Hypothalamus (tissue), 51 donors: ENCODE measurements at regions not wholly inside any gene's neighbourhood (a gene's known extent, or its start where the extent isn't known, plus 50 kb on each side); places are given as distances from the start of the nearest gene placed in this dataset.

ENCODE experiments used
- DNase-seq, 51 donors: peaks; one replicate each; lab custom pipeline; 2025; lab: John Stamatoyannopoulos, UW

DNA sequence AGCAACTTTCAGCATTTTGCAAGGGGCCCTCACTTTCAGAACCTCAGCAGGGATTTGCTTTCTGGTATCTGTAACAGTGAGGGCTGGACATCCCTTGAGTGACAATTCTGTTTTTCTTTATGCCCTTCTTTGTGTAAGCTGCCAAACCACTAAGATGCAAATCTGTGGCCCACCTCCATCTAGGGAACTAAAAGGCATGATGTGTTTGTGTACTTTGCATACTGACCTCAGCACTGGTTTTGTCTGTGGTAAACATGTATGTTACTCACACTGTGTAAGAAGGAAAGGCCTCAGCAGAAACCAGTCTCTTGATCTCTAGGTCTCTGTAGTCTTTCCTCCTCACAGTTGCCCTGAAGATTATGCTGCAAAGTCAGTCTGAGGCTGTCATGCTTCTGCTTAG lies 396.6 kb upstream of the DYNLRB2 start:
- DNase-seq, result no peak

DNA sequence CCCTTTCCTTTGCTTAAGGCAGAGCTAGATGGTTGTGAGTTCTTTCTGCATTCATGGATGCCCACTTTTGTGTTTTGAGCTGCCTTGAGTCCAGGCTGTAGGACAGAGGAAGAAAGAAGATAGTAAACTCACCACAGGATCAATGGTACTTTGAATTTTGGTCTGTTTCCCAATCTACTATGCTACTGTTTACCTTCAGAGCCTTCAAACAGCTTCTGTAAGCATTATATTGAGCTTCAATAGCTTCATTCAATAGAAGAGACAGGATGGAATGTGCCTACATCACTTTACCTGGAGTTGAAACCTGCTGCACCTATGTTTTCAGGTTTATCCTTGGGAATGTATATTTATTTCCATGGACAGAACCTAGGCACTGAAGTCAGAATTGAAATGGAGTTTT lies 397.9 kb upstream of the DYNLRB2 start:
- DNase-seq, result no peak

DNA sequence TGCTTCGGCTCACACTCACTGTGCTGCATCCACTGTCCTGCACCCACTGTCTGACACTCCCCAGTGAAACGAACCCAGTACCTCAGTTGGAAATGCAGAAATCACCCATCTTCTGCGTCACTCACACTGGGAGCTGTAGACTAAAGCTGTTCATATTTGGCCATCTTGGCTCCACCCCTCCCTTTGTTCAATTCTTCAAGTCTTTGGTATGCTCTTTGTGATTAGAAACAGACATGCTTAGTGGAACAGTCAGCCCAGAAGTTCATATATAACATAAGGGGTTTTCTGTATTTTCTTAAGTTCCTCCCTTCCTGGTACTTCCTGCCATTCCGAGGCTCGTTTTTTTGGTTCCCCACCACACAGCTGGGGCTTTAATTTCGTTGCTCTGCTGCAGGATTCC lies 398.5 kb upstream of the DYNLRB2 start:
- DNase-seq, result no peak

DNA sequence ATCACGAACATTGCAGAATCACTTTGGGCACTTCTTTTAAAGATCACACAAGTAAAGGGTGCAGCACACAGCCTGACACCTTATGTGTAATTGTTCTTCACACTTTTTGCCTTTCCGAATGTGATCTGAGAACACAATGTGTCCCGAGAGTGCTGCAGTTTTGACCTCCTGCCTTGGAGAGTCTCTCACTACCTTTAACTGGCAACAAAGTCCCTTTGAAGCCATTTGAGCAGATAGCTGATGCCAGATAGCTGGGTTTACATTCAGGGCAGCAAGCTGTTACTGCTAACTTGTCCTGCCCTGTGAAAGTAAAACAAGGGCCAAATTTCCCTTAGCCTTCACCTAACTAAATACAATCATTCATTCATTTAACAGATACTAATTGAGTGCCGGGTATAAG lies 411.0 kb upstream of the DYNLRB2 start:
- DNase-seq, result no peak

DNA sequence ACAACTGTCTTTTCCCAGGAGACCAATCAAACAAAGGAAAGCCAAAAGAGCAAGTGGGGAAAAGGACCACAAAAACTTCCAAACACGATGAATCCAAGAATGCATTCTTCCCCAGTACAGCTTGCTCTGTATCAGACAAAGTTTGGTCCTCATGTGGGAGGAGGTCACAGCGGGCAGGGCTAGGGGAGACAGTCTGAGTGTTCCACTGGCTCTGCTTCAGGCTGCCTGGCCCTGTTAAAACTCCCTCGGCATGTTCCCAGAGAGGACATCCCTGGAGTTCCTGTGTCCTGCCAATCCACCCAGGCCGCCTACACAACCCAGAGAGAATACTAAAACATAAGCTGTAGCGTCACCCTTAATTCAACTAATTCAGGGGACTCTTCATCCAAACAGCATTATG lies 415.1 kb upstream of the DYNLRB2 start:
- DNase-seq, result no peak

DNA sequence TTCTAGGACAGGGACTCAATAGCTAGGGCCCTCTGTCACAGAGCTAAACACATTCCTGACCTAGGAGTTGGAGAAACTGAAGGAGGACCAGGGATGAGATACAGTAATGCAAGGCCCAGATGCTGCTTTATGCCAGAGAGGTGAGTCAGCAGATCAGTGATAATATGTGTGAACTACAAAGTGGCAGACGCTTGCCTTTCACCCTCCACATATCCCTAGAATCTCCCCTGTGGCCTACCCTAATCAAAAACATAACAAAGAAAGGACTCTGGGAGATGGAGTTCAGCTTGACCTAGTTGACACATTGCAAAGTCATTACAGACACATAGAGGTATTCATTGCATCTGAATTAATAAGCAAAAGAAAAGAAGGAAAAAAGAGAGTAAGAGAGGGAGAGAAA lies 417.6 kb upstream of the DYNLRB2 start:
- DNase-seq, result no peak

DNA sequence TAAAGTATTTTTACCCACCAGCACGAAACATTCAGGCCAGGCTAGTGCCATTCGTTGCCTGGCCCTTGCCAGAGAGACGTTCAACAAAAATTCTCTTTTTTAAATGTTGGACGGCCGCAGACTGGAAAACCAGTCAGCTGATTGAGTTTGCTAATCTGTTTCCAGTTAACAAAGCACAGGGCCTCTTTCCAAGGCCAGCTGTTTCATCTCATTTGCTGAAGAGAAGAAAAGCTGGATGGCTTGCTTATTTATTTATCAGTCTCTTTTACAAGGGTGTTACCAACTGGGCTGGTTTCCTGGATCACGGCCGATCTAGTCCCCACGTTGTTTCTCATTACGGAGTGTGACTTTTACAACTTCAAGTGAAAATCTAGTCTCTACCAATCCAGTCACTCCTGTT lies 418.7 kb upstream of the DYNLRB2 start:
- DNase-seq, result peak in 3 of 51 donors; percentile 1 to 10 (median 1)

DNA sequence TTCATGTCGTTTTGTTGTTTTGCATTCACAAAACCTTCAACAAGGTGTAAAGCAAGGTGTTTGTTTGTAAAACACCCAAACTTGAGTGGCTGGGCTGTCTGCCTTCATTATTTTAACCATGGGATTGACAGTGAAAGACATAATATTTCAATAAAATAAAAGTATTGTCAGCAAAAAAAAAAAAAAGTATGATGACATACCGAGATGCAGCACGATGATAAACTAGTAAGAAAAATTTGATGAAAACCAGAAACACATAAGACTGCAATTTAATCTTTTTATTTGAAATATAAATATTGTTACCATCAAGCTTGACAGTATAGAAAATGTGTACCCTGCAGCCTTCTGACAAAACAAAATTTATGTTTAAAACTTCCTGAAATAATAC lies 419.3 kb upstream of the DYNLRB2 start:
- DNase-seq, result no peak

DNA sequence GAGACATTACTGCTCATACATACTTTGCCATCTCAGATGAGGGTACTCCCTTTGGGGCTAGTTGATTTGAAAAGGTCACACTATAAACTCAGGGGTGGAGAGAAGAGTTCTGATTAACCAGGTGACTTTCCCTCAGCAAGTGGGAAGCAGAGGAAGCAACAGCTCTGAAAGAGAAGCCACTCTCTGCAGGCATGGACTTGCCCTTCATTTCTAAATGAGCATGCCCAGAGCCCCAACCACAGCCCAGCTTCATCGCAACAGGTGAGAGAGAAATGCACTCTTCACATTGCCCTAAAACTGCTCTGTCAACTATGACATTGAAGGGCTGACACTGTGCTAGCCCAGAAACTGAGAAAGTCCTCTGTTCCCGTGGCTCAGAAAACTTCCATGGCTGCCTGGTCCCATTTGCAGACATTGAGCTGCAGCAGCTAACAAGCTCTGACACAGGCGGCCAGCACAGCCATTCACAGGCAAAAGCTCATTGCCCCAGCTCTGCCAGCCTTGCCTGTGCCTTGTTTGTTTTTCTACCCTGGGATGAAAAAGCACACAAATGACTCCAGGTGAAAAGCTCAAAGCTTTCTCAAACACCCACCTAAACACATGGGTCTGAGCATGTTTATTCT lies 419.8 kb upstream of the DYNLRB2 start:
- peak in 2 of 51 donors; percentile 2 to 5 for DNase-seq

DNA sequence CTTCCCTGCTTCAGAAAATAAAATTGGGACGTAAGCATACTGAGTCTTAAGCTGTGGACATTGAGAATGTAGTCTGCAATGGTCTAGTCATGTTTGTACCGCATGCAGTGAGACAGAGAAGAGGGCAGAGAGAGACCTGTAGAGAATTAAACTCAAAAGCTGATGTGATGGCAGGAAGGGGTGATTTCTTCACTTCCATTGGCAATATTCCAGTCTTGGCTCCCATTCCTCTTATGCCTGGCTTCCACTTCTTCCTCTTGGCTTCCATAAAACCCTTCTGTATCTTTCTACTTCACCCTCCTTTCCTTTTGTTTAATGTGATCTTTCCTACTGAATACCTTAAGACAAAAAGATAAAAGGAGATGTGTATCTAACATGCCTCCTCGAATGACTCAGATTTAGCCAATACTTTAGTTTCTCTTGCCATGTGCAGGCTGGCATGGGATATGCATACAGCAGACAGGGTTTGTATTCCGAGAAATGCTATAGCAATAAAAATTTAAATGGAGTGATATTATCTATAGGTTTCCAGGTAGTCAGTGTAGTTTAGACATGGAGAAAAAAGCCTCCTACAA lies 423.1 kb upstream of the DYNLRB2 start:
- DNase-seq, result no peak

DNA sequence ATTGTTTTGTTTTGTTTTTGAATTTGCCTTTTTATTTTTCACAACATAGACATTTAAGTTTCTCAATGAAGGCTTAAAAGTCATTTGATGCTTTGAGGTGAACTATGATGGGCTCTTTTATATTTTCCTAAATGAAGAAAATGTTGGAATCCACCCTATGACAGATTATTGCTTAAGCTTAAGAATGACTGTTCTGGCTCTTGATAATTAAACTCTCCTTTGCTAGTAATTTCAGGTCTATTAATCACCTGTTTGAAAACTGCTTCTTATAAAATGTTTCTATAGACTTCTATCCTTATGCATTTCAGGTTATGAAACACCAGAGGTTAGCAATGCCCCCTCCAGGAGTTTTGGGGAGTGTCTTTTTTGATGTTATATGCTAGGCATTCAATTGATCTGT lies 424.1 kb upstream of the DYNLRB2 start:
- DNase-seq, result no peak

DNA sequence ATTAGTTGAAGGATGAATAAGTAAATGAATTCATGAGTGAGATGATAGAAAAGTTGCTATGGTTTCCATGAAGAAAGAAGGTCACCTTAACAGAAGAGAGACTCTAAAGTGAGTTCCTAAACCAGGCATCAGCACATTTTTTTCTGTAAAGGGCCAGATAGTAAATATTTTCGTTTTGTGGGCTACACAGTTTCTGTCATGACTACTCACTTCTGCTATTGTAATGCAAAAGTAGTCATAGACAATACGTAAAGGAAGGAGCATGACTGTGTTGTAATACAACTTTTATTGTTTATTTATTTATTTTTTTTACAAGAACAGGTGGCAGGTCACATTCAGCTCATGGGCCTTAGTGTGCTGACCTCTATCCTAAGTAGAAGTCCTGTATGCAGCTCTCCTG lies 426.1 kb upstream of the DYNLRB2 start:
- DNase-seq, result no peak

DNA sequence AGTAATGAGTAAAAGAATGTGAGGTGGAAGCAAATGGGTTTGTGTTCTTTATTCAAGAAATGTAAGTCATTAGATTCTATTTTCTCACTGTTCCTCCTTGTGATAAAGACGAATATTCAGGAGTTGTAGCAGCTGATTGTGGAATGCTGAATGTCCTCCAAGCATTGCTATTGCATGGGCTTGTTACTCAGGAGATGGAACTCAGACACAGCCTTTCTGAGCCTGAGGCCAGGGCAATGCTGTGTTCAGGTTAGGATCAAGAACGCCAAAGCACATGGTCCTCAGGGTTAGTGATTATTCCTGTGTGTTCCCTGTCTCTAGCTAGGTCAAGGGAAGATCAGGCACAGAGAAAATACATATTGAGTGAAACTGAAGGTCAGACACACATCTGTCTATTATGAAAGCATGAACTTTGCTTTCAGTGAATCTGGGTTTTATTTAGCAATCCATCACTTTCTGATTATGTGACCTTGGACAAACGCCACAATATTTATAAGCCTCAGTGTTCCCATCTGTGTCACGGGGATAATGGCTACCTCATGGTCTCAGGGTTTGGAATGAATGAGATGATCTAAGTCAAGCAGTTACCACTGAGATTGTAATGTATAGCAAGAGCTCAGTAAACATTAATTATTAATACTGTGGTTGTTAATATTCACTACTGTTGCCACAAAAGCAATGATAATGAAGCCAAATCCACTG lies 426.8 kb upstream of the DYNLRB2 start:
- DNase-seq, result no peak

DNA sequence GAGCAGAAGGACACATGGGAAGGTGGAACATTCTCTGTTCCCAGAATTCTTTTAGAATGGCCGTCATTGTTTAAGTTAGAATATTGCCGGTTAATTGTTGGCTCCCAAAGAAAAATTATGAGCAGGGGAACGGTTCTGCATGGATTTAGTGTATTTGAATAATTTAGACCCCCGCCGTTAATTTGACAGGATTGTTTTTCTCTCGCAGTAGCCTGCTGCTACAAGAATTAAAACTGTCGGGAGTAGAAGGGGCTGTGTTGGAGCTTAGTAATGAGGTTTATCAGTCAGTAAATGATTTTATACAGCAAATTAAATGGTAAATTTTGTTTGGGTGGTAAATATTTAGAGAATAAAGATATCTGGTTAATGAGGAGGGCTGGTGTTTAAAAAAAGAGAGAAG lies 431.2 kb upstream of the DYNLRB2 start:
- DNase-seq, result no peak

DNA sequence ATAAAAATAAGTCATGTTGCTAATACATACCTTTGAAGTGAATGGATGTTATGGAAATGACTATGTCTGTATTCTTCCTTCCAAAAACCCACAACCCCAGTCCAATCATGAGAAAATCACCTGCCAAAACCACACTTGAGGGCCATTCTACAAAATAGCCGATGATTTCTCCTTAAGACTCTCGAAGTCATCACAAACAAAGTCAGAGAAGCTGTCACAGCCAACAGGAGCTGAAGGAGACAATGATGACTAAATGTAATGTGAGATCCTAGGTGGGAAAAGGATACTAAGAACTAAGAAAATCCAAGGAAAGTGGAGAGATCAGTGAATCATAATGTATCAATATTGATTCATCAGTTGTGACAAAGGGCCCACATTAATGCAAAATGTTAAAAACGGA lies 432.9 kb upstream of the DYNLRB2 start:
- no peak for DNase-seq

DNA sequence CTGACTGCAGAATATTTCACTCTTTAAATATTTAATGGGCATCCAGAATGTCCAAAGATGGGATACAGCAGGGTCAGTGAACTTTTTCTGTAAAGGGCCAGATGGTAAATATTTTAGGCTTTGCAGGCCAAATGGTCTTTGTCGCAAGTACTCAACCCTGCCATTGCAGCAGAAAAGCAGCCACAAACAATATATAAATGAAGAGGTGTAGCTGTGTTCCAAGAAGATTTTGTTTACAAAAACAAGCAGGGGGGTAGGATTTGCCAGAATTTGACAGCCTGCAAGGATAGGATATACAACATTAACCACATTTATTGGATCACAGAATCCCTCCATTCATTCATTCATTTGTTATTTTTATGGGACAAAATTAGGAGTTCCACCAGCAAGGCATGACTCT lies 435.0 kb upstream of the DYNLRB2 start:
- no peak for DNase-seq

DNA sequence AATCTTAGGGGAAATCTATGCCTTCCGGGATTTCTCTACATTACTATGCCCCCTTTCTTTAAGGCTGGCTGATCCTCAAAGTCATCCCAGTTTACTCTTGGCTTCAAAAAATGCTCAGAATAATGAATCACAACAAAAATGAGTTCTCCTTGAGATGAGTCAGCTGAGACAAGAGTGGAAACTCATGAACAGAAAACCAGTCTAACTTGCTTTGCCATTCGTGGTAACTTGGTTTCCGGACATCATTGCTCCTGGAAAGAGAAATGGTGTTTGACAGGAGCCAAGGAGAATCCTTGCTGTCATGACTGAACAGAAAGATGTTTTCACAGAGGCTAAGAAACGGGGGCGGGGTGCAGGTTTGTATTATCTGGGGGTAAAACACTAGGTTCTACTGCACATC lies 435.6 kb upstream of the DYNLRB2 start:
- DNase-seq, result no peak

DNA sequence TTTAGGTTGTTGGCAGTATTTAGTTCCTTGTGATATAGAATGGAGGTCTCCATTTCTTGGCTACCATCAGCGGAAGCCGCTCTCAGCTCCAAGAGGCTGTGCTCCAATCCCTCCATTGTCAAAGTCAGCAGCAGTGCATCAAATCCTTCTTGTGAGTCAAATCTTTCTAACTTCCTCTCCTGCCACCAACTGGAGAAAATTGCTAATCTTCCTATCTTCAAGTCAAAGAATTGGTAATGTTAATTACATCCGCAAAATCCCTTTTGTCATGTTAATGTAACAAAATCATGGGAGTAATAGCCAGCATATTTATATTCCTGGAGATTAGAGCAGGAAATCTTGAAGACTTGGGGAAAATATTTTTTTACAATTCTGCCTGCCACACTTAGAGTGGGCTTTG lies 436.4 kb upstream of the DYNLRB2 start:
- no peak for DNase-seq

DNA sequence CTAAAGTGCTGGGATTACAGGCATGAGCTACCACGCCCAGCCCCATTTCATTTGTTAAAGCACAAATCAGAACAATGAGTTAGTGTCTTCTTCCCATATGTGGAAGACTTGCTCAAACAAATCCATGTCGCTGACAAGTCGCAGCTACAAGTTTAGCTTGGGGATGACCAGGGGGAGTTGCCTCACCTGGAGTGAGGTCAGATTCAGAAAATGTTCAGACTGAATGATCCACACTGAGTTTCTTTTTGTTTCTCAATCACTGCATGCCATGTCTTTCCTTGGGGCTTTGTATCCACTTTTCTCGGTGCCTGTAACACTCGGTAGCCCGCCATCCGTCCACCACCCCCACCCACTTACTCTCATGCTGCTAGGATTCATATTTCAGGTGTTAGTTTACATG lies 437.3 kb upstream of the DYNLRB2 start:
- no peak for DNase-seq

DNA sequence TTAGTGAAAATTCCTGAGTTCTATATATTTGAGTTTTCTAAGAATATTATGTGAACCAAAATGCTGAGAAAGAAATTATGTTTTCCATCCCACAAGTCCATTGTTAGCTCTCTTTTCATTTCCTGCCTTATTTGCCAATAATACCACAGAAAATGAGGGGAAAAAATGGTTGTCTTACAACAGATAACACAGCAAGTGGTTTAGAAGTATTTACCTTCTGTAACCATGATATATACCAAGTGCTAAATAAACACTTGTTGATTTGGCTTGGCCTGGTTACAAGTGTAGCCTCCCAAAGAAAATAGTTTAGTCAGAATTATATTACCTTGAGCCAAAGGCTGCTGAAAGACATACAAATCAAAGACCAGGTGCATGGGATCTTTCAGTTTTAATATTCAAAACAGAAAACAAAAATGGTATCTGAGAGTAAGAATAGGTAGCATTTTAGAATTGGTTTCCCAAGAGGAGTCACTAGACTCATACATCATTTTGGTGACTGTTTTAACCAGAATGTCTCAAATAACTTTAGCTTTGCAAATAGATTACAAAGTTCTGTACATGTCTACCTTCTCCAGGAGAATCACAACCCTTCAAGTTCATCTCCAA lies 439.8 kb upstream of the DYNLRB2 start:
- DNase-seq, result no peak

DNA sequence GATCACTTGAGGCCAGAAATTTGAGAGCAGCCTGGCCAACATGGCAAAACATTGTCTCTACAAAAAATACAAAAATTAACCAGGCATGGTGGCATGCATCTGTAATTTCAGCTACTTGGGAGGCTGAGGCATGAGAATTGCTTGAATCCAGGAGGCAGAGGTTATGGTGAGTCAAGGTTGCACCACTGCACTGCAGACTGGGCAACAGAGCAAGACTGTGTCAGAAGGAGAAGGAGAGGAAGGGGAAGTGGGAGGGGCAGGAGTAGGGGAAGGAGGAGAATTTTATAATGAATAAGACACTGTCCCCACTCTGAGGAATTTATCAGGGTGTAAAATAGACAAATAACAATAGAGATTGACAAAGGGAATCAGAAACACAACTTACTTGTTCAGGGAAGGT lies 440.6 kb upstream of the DYNLRB2 start:
- no peak for DNase-seq

DNA sequence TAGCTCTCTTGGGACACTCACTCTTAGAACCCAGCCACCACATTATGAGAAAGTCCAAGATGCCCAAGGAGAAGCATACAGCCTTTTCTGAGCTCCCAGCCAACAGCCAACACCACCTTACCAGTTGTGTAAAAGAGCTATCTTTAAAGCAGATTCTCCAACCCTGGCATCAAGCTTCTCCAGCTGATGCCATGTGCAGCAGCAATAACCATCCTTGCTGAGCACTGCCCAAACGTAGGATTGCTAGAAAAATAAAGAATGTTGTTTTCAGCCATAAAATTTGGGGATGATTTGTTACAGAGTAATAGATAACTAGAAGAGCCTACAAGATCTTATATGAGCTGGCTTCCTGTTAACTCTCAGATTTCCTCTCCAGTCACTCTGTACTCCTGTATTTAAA lies 443.7 kb upstream of the DYNLRB2 start:
- DNase-seq, result no peak
